MM.1S (cell line): ENCODE measurements at regions not wholly inside any gene's neighbourhood (a gene's known extent, or its start where the extent isn't known, plus 50 kb on each side); places are given as distances from the start of the nearest gene placed in this dataset.

ENCODE experiments used
- DNase-seq: peaks from one replicate; pipeline ENCODE4 v3.0.0-alpha.2; 2015
- H2AFZ ChIP-seq: fragments of 300-600 bp; sonication (generic); 2 replicates; pipeline ENCODE4 v1.6.0; 2016; ENCODE audit warnings: antibody characterized with exemption, low read length
- H3F3A ChIP-seq: fragments of 300-600 bp; sonication (generic); 2 replicates; pipeline ENCODE4 v1.6.1; 2016; ENCODE audit warnings: mild to moderate bottlenecking, antibody characterized with exemption, low read length, moderate library complexity, mixed read lengths; ENCODE audit not compliant: insufficient read depth
- H3K27ac ChIP-seq: fragments of 300-600 bp; sonication (generic); 2 replicates; pipeline ENCODE4 v1.5.1; 2016; ENCODE audit warnings: mild to moderate bottlenecking, low read length
- H3K27me3 ChIP-seq: fragments of 300-600 bp; sonication (generic); replicated peaks from 2 replicates; pipeline ENCODE4 v1.6.0; 2016; ENCODE audit warnings: low read length; ENCODE audit not compliant: insufficient read depth
- H3K36me3 ChIP-seq: fragments of 300-600 bp; sonication (generic); replicated peaks from 2 replicates; pipeline ENCODE4 v1.6.1; 2016; ENCODE audit warnings: mild to moderate bottlenecking, low read length, mixed read lengths; ENCODE audit not compliant: insufficient read depth
- H3K4me1 ChIP-seq: fragments of 300-600 bp; sonication (generic); 2 replicates; pipeline ENCODE4 v1.6.1; 2016; ENCODE audit warnings: low read length, mixed read lengths
- H3K4me2 ChIP-seq: fragments of 300-600 bp; sonication (generic); 2 replicates; pipeline ENCODE4 v1.6.0; 2016; ENCODE audit warnings: low read depth, low read length
- H3K4me3 ChIP-seq: fragments of 300-600 bp; sonication (generic); 2 replicates; pipeline ENCODE4 v1.5.1; 2016; ENCODE audit warnings: low read length, mixed read lengths
- H3K79me2 ChIP-seq: fragments of 300-600 bp; sonication (generic); 2 replicates; pipeline ENCODE4 v1.6.1; 2016; ENCODE audit warnings: mixed run types, low read length, mixed read lengths
- H3K9ac ChIP-seq: fragments of 300-600 bp; sonication (generic); 2 replicates; pipeline ENCODE4 v1.6.1; 2016; ENCODE audit warnings: low read length, mixed read lengths
- H3K9me2 ChIP-seq: fragments of 300-600 bp; sonication (generic); replicated peaks from 2 replicates; pipeline ENCODE4 v1.6.1; 2016; ENCODE audit warnings: mild to moderate bottlenecking, low read length, mixed read lengths; ENCODE audit not compliant: insufficient read depth
- H3K9me3 ChIP-seq: fragments of 300-600 bp; sonication (generic); replicated peaks from 2 replicates; pipeline ENCODE4 v1.6.1; 2016; ENCODE audit warnings: mild to moderate bottlenecking, low read length, mixed read lengths; ENCODE audit not compliant: insufficient read depth
- H4K20me1 ChIP-seq: fragments of 300-600 bp; sonication (generic); 2 replicates; pipeline ENCODE4 v1.6.1; 2016; ENCODE audit warnings: mild to moderate bottlenecking, low read length, moderate library complexity, mixed read lengths; ENCODE audit not compliant: insufficient read depth
- CTCF ChIP-seq: fragments of 300-600 bp; sonication (generic); IDR thresholded peaks from 2 replicates; pipeline ENCODE4 v1.5.1; 2016; ENCODE audit warnings: antibody characterized with exemption, low read length, mixed read lengths
- EZH2 ChIP-seq: fragments of 300-600 bp; sonication (generic); optimal IDR thresholded peaks from 2 replicates; pipeline ENCODE3; 2017; ENCODE audit warnings: low read depth, mild to moderate bottlenecking, antibody characterized with exemption, low read length, mixed read lengths
- EZH2phosphoT487 ChIP-seq: fragments of 300-600 bp; sonication (generic); IDR thresholded peaks from 2 replicates; pipeline ENCODE4 v1.6.1; 2018; ENCODE audit warnings: antibody characterized with exemption, low read length

DNA sequence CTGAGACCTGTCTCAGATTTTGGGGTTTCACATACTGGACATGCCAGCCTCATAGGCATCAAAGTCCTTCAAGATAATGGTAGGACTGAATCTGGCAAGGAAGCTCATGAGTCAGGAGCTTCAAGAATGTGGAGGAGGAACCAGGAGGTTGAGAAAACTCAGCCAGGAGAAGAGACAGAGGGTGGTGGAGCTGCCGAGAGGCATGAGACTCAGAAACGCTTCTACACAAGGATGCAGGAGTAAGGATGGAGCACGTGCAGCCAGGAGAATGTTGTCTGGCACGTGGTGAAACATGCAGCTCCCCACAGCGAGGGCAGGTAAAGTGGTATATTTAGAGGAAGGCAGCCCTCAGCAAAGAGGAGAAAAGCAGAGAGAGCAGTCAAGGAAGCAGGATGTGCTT, 148.7 kb upstream of the ISX start:
- no peak for DNase-seq
- Histone ChIP-seq H2AFZ (no peak overlapping the region), H3K4me3 (no peak overlapping the region), H3F3A (no peaks in the 10 kb centered on the region), H3K9ac (no peak overlapping the region), H3K9me3 (no peaks in the 10 kb centered on the region), H4K20me1 (no peaks in the 10 kb centered on the region), H3K4me2 (no peak overlapping the region), H3K27ac (no peak overlapping the region), H3K79me2 (no peaks in the 10 kb centered on the region), H3K36me3 (no peaks in the 10 kb centered on the region), H3K9me2 (no peaks in the 10 kb centered on the region), H3K27me3 (no peaks in the 10 kb centered on the region), H3K4me1 (no peaks in the 10 kb centered on the region)
- TF ChIP-seq EZH2phosphoT487 (no peak), EZH2 (no peak), CTCF (no peak)

DNA sequence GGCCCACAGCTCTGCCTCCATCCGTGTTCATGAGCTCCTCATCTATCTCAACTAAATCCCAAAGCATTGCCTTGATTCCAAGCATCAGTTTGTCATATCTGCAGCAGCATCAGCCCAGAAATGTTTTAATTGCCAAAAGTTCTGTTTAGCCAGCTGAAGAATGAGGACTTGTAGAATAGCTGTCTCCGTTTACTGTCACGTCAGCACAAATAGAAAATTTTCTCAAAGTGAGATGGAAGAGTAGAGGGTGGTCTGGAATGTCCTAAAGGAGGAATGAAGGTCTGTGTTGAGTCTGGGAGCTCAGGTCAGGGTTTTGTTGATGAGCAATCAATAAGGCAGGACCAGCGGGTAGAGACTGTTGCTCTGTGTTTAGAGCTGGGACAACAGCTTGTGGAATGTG, 134.9 kb upstream of the ISX start:
- no peaks in the 10 kb centered on the region for H3K27me3 ChIP-seq
- H2AFZ ChIP-seq, result no peak overlapping the region
- H3K4me3 ChIP-seq, result no peak overlapping the region
- no peaks in the 10 kb centered on the region for H3K4me1 ChIP-seq
- H3K36me3 ChIP-seq, result no peaks in the 10 kb centered on the region
- no peaks in the 10 kb centered on the region for H3K79me2 ChIP-seq
- no peaks in the 10 kb centered on the region for H4K20me1 ChIP-seq
- no peak for TF ChIP-seq EZH2phosphoT487
- TF ChIP-seq CTCF, result no peak
- TF ChIP-seq EZH2, result no peak
- H3K27ac ChIP-seq, result no peak overlapping the region
- no peak overlapping the region for H3K9ac ChIP-seq
- H3K9me3 ChIP-seq, result no peaks in the 10 kb centered on the region
- no peak overlapping the region for H3K4me2 ChIP-seq
- H3K9me2 ChIP-seq, result no peaks in the 10 kb centered on the region
- no peaks in the 10 kb centered on the region for H3F3A ChIP-seq
- DNase-seq, result no peak

DNA sequence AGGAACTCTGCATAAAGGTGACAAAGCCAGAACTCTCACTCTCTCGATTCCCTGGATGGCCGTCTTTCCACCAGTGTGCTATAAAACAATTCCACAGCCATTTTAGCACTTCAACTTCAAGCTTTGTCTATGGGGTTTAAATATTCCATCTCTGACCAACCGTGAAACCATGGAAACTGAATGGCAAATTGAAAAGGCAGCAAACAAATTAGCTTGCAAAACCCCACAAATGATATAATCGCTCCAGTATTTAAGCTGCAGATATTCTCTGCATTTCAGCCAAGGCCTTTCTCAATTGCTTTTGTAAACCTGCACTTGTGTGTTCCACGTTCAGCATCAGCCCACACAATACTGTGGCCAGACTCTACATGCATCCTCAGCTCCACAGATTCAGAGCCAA, 131.7 kb upstream of the ISX start:
- no peaks in the 10 kb centered on the region for H3K36me3 ChIP-seq
- no peak for DNase-seq
- H4K20me1 ChIP-seq, result no peaks in the 10 kb centered on the region
- no peaks in the 10 kb centered on the region for H3F3A ChIP-seq
- H3K9me2 ChIP-seq, result no peaks in the 10 kb centered on the region
- H2AFZ ChIP-seq, result no peak overlapping the region
- no peaks in the 10 kb centered on the region for H3K9me3 ChIP-seq
- no peaks in the 10 kb centered on the region for H3K27me3 ChIP-seq
- no peak overlapping the region for H3K4me3 ChIP-seq
- no peak overlapping the region for H3K27ac ChIP-seq
- TF ChIP-seq CTCF (no peak), EZH2phosphoT487 (no peak)
- no peak overlapping the region for H3K9ac ChIP-seq
- no peaks in the 10 kb centered on the region for H3K79me2 ChIP-seq
- H3K4me2 ChIP-seq, result no peak overlapping the region
- H3K4me1 ChIP-seq, result no peaks in the 10 kb centered on the region

DNA sequence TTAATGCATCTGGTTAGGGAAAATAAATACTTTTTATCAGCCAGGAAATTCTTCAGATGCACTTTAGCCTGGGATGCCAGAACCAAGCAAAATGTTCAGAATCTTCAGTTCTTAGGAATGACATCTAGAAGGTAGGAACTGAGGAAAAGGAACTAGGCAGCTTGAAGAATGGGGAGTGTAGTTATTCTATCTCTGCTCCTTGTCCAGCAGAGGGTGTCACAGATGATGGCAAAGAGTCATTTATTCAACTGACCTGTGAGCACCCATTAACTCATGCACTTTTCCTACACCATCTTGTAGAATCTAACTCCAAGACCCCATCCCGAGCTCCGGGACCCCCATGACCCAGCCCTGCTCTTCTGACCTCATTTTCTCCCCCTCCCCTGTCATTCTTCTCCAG, 122.1 kb upstream of the ISX start:
- Histone ChIP-seq H2AFZ (no peak overlapping the region), H3K27me3 (no peaks in the 10 kb centered on the region), H3K9me3 (no peaks in the 10 kb centered on the region), H3F3A (no peaks in the 10 kb centered on the region), H3K4me3 (no peak overlapping the region), H3K79me2 (no peaks in the 10 kb centered on the region), H3K4me2 (no peak overlapping the region), H3K4me1 (no peaks in the 10 kb centered on the region), H3K36me3 (no peaks in the 10 kb centered on the region), H3K27ac (no peak overlapping the region), H3K9me2 (no peaks in the 10 kb centered on the region), H3K9ac (no peak overlapping the region), H4K20me1 (no peaks in the 10 kb centered on the region)
- TF ChIP-seq CTCF (no peak), EZH2 (no peak), EZH2phosphoT487 (no peak)
- no peak for DNase-seq
